Left ventricle myocardium superior (tissue), 1 donor: ENCODE measurements at regions not wholly inside any gene's neighbourhood (a gene's known extent, or its start where the extent isn't known, plus 50 kb on each side); places are given as distances from the start of the nearest gene placed in this dataset.

Source experiments
- ATAC-seq: fragments of 200-7000 bp; cut with Tn5 transposase; one replicate; pipeline ENCODE4 v1.9.1; 2020; ENCODE audit warnings: mild to moderate bottlenecking, moderate library complexity
- DNase-seq: peaks from one replicate; pipeline ENCODE4 v3.0.0-alpha.2; 2020
- intact Hi-C: fragments of 100-400 bp; cut with micrococcal nuclease; formaldehyde crosslinking; loops from one replicate; pipeline ENCODE4 v1.11.0; 2022
- donor health status: DM: no; HTN: yes; CAD: no; lungs with severe emphysema.

GRCh38 chr16:73915140-73915539, 381.5 kb upstream of the PSMD7 start:
- no peak for ATAC-seq
- no peak for DNase-seq
- intact Hi-C loops = no loop called here

- ATAC-seq (no peak), DNase-seq (no peak)
- intact Hi-C loops = no loop called here
Measured at GRCh38 chr16:73912850-73913249, 383.8 kb upstream of the PSMD7 start.

GRCh38 chr16:73912281-73912680, 384.3 kb upstream of the PSMD7 start:
- intact Hi-C loops = no loop called here
- DNase-seq = no peak

GRCh38 chr16:73909529-73910035, 387.0 kb upstream of the PSMD7 start:
- ATAC-seq (no peak), DNase-seq (no peak)
- intact Hi-C loops = no loop called here

More at GRCh38 chr16:73912281-73912680, 384.3 kb upstream of the PSMD7 start:
- ATAC-seq = no peak

- intact Hi-C loops = no loop called here
- no peak for DNase-seq
- peak; percentile 38 for ATAC-seq
Measured at GRCh38 chr16:73891129-73891542, 405.5 kb upstream of the PSMD7 start.

- DNase-seq = no peak
- intact Hi-C loops = no loop called here
- ATAC-seq = no peak
Measured at GRCh38 chr16:73890186-73891128, 406.2 kb upstream of the PSMD7 start.

- ATAC-seq (peak; percentile 88), DNase-seq (no peak)
- intact Hi-C loops = no loop called here
Measured at GRCh38 chr16:73888840-73889490, 407.6 kb upstream of the PSMD7 start.

- intact Hi-C loops = no loop called here
- DNase-seq (no peak), ATAC-seq (no peak)
Measured at GRCh38 chr16:73887911-73888310, 408.7 kb upstream of the PSMD7 start.

- no peak for ATAC-seq
- intact Hi-C loops = no loop called here
Measured at GRCh38 chr16:73886426-73886825, 410.2 kb upstream of the PSMD7 start.

GRCh38 chr16:73885319-73885718, 411.3 kb upstream of the PSMD7 start:
- intact Hi-C loops = no loop called here
- ATAC-seq = no peak
- DNase-seq = no peak

More at GRCh38 chr16:73886426-73886825, 410.2 kb upstream of the PSMD7 start:
- DNase-seq = no peak

GRCh38 chr16:73883841-73884240, 412.8 kb upstream of the PSMD7 start:
- no peak for ATAC-seq
- intact Hi-C loops = no loop called here
- no peak for DNase-seq

GRCh38 chr16:73883126-73883525, 413.5 kb upstream of the PSMD7 start:
- intact Hi-C loops = no loop called here
- DNase-seq = no peak
- no peak for ATAC-seq

- intact Hi-C loops = no loop called here
- ATAC-seq = no peak
- no peak for DNase-seq
Measured at GRCh38 chr16:73882651-73883050, 414.0 kb upstream of the PSMD7 start.

- intact Hi-C loops = no loop called here
- ATAC-seq (no peak), DNase-seq (no peak)
Measured at GRCh38 chr16:73882033-73882432, 414.6 kb upstream of the PSMD7 start.

GRCh38 chr16:73879621-73880020, 417.0 kb upstream of the PSMD7 start:
- ATAC-seq = no peak
- intact Hi-C loops = no loop called here
- no peak for DNase-seq

GRCh38 chr16:73878611-73879010, 418.0 kb upstream of the PSMD7 start:
- intact Hi-C loops = no loop called here
- ATAC-seq (peak; percentile 52), DNase-seq (no peak)

- ATAC-seq (no peak), DNase-seq (no peak)
- intact Hi-C loops = no loop called here
Measured at GRCh38 chr16:73877150-73877549, 419.5 kb upstream of the PSMD7 start.

GRCh38 chr16:73875996-73876690, 420.5 kb upstream of the PSMD7 start:
- DNase-seq = no peak
- intact Hi-C loops = no loop called here
- no peak for ATAC-seq

- intact Hi-C loops = no loop called here
- ATAC-seq (no peak), DNase-seq (no peak)
Measured at GRCh38 chr16:73874324-73874723, 422.3 kb upstream of the PSMD7 start.

GRCh38 chr16:73873643-73874042, 423.0 kb upstream of the PSMD7 start:
- DNase-seq (no peak), ATAC-seq (no peak)
- intact Hi-C loops = no loop called here
